K562 (cell line): ENCODE measurements at regions not wholly inside any gene's neighbourhood (a gene's known extent, or its start where the extent isn't known, plus 50 kb on each side); places are given as distances from the start of the nearest gene placed in this dataset.

Source experiments
- ATAC-seq: fragments of 200-7000 bp; cut with Tn5 transposase; 3 replicates; pipeline ENCODE4 v1.9.1; 2020; ENCODE audit warnings: moderate library complexity
- BruUV-seq: library from RNA; stranded (reverse); fragments of 400-500 nt; replicated peaks from 2 replicates; lab custom pipeline; 2021; lab: Mats Ljungman, UMichigan
- CTCF ChIA-PET: fragments of 300-600 bp; formaldehyde crosslinking; extraction: SDS; loops from one replicate; lab custom pipeline; 2021; ENCODE audit warnings: low intra/inter-chr PET ratio; lab: Yijun Ruan, JAX
- POLR2A ChIA-PET: fragments of 300-600, 350-650 bp; sonication (Branson Sonifier 250); formaldehyde crosslinking; extraction: SDS; loops from one replicate; lab custom pipeline; 2021; ENCODE audit warnings: antibody characterized with exemption, inconsistent platforms; lab: Yijun Ruan, JAX
- DNase-seq, 4 experiments: peaks; one replicate each; pipeline versions ENCODE4 v3.0.0 to v3.0.0-alpha.2; 2011 to 2018; ENCODE audit warnings: low spot score in 3 of 4, mixed read lengths in 3 of 4; ENCODE audit errors: extremely low read depth in 1 of 4
- FAIRE-seq: peaks from 2 replicates; lab custom pipeline; 2011; peaks lifted over from hg19 to GRCh38; lab: Jason Lieb, UNC
- H2AFZ ChIP-seq: 2 replicates; pipeline ENCODE4 v1.6.0; 2011; ENCODE audit warnings: low read depth, low read length, control low read depth, inconsistent platforms
- H3K27ac ChIP-seq: fragments of 200-600 bp; 3 replicates; pipeline ENCODE4 v1.8.0; 2011; ENCODE audit warnings: low read depth, mild to moderate bottlenecking, control low read depth, inconsistent platforms, low read length, moderate library complexity, mixed read lengths; ENCODE audit errors: extremely low read depth
- H3K27me3 ChIP-seq, 2 experiments: fragments of 300-600 bp in 1 of 2; 2 replicates in 1 of 2; 3 replicates in 1 of 2; pipeline versions ENCODE4 v1.6.0 to v1.8.0; 2011; ENCODE audit warnings: inconsistent platforms in 2 of 2, low read length in 2 of 2, mild to moderate bottlenecking in 1 of 2, mixed read lengths in 1 of 2, moderate library complexity in 1 of 2; ENCODE audit not compliant: control insufficient read depth in 2 of 2, insufficient read depth in 2 of 2
- H3K36me3 ChIP-seq: fragments of 300-600 bp; 3 replicates; pipeline ENCODE4 v1.8.0; 2011; ENCODE audit warnings: mild to moderate bottlenecking, low read length, inconsistent platforms; ENCODE audit not compliant: control insufficient read depth, insufficient read depth
- H3K4me1 ChIP-seq, 2 experiments: fragments of 200-600 bp in 1 of 2; replicated peaks in 1 of 2; 2 replicates in 1 of 2; 3 replicates in 1 of 2; pipeline versions ENCODE4 v1.5.1 to v1.8.0; 2011; ENCODE audit warnings: inconsistent platforms in 2 of 2, low read length in 2 of 2, mild to moderate bottlenecking in 1 of 2, mixed read lengths in 1 of 2, moderate library complexity in 1 of 2; ENCODE audit not compliant: control insufficient read depth in 2 of 2, insufficient read depth in 2 of 2
- H3K4me2 ChIP-seq: 2 replicates; pipeline ENCODE4 v1.6.1; 2011; ENCODE audit warnings: low read length, control low read depth, inconsistent platforms, mixed read lengths; ENCODE audit not compliant: insufficient read depth
- H3K4me3 ChIP-seq: fragments of 200-600 bp; sonication (generic), shearing (Covaris generic); 2 replicates; pipeline ENCODE4 v1.5.1; 2016; ENCODE audit warnings: control low read depth, inconsistent platforms
- H3K79me2 ChIP-seq: fragments of 200-600 bp; 3 replicates; pipeline ENCODE4 v1.8.0; 2011; ENCODE audit warnings: low read length, inconsistent platforms; ENCODE audit not compliant: control insufficient read depth, insufficient read depth
- H3K9ac ChIP-seq, 2 experiments: 2 replicates each; pipeline versions ENCODE4 v1.6.0 to v1.6.1; 2011; ENCODE audit warnings: low read depth in 2 of 2, low read length in 2 of 2, control low read depth in 1 of 2, inconsistent platforms in 1 of 2, mild to moderate bottlenecking in 1 of 2, mixed read lengths in 1 of 2; ENCODE audit not compliant: insufficient read depth in 1 of 2
- H3K9me1 ChIP-seq: one replicate; pipeline ENCODE4 v1.6.0; 2011; ENCODE audit warnings: inconsistent platforms, mild to moderate bottlenecking, low read length, moderate library complexity; ENCODE audit not compliant: control insufficient read depth, insufficient read depth
- H3K9me3 ChIP-seq: replicated peaks from 2 replicates; pipeline ENCODE4 v1.5.1; 2011; ENCODE audit warnings: low read depth, low read length, inconsistent platforms; ENCODE audit not compliant: control insufficient read depth, insufficient read depth
- H4K20me1 ChIP-seq: replicated peaks from 2 replicates; pipeline ENCODE4 v1.6.1; 2011; ENCODE audit warnings: low read length, inconsistent platforms, mixed read lengths; ENCODE audit not compliant: control insufficient read depth, insufficient read depth
- ELF4 ChIP-seq: fragments of 450-650 bp; formaldehyde crosslinking; IDR thresholded peaks from 2 replicates; pipeline ENCODE4 v1.4.0; 2022; ENCODE audit warnings: missing genetic modification characterization
- JUNB ChIP-seq: fragments of 450-650 bp; formaldehyde crosslinking; conservative IDR thresholded peaks from 2 replicates; pipeline ENCODE4 v1.4.0; 2020; ENCODE audit warnings: mild to moderate bottlenecking
- MEF2A ChIP-seq: IDR thresholded peaks from 2 replicates; pipeline ENCODE4 v1.6.1; 2011; ENCODE audit warnings: low read depth, mild to moderate bottlenecking, low read length, moderate library complexity; ENCODE audit not compliant: control insufficient read depth
- MYC ChIP-seq, 2 experiments: fragments of 250-450 bp in 1 of 2; sonication (Bioruptor Pico) in 1 of 2; IDR thresholded peaks; 2 replicates each; pipeline versions ENCODE4 v1.5.1 to v1.6.1; 2012 to 2021; ENCODE audit warnings: low read depth in 2 of 2, borderline replicate concordance in 1 of 2, improper control_type of control experiment in 1 of 2, low read length in 1 of 2, mild to moderate bottlenecking in 1 of 2, moderate library complexity in 1 of 2
- MYNN ChIP-seq, 2 experiments: sonication (generic); formaldehyde crosslinking in 1 of 2; IDR thresholded peaks; 2 replicates each; pipeline versions ENCODE4 v1.5.0 to v1.6.1; 2016 to 2020; ENCODE audit warnings: antibody characterized with exemption in 1 of 2, missing genetic modification reagents in 1 of 2
- POLR2G ChIP-seq: fragments of 200-400 bp; formaldehyde crosslinking; IDR thresholded peaks from 2 replicates; pipeline ENCODE4 v1.6.1; 2017; ENCODE audit warnings: low read depth, mild to moderate bottlenecking, antibody characterized with exemption, low read length, moderate library complexity
- RAD51 ChIP-seq: fragments of 450-650 bp; IDR thresholded peaks from 2 replicates; pipeline ENCODE4 v1.7.1; 2016; ENCODE audit warnings: low read depth, mild to moderate bottlenecking, borderline replicate concordance
- TCF7L2 ChIP-seq: fragments of 150-350 bp; IDR thresholded peaks from 2 replicates; pipeline ENCODE4 v1.6.1; 2016; ENCODE audit warnings: low read depth, mild to moderate bottlenecking, low read length, moderate library complexity
- ZFPM2 ChIP-seq: fragments of 250-450 bp; sonication (Bioruptor Pico); IDR thresholded peaks from 2 replicates; pipeline ENCODE4 v1.5.1; 2022; ENCODE audit warnings: mild to moderate bottlenecking
- ZFX ChIP-seq: sonication (generic); formaldehyde crosslinking; IDR thresholded peaks from 2 replicates; pipeline ENCODE4 v1.8.0; 2022; ENCODE audit warnings: mild to moderate bottlenecking, missing genetic modification reagents, moderate library complexity
- ZNF696 ChIP-seq: fragments of 250-450 bp; sonication (Bioruptor Pico); conservative IDR thresholded peaks from 2 replicates; pipeline ENCODE4 v1.4.0; 2020; ENCODE audit warnings: mild to moderate bottlenecking, moderate library complexity
- WGBS: fragments of 100-300 bp; shearing (Covaris generic); methylation state at CpG from one replicate; pipeline ENCODE4 v1.1.6; 2016; ENCODE audit warnings: low coverage, mixed read lengths; ENCODE audit not compliant: insufficient coverage; ENCODE audit errors: missing lambda C conversion rate; 5-methylcytosine and 5-hydroxymethylcytosine counted together
- in situ Hi-C: fragments of 300-500 bp; cut with MboI; formaldehyde crosslinking; loops from 4 replicates; pipeline ENCODE4 v1.15.0; 2018; ENCODE audit warnings: inconsistent platforms, mixed read lengths
- intact Hi-C: fragments of 100-400 bp; cut with micrococcal nuclease; formaldehyde crosslinking; loops from 2 replicates; pipeline ENCODE4 v1.14.2; 2022
- TF ChIP-seq, protein P1 (sequence below), 2 experiments: fragments of 450-650 bp in 1 of 2; IDR thresholded peaks; 2 replicates each; pipeline ENCODE4 v1.6.1; 2011 to 2017; ENCODE audit warnings: low read depth in 2 of 2, antibody characterized with exemption in 1 of 2, borderline replicate concordance in 1 of 2, low read length in 1 of 2, mild to moderate bottlenecking in 1 of 2, mixed read lengths in 1 of 2; ENCODE audit not compliant: control insufficient read depth in 1 of 2
- TF ChIP-seq, protein P2 (sequence below): fragments of 250-450 bp; sonication (Bioruptor Pico); IDR thresholded peaks from 2 replicates; pipeline ENCODE4 v1.6.1; 2021; ENCODE audit warnings: mild to moderate bottlenecking
- TF ChIP-seq, protein P3 (sequence below): fragments of 250-450 bp; sonication (Bioruptor Pico); IDR thresholded peaks from 2 replicates; pipeline ENCODE4 v1.5.0; 2021; ENCODE audit warnings: mild to moderate bottlenecking, borderline replicate concordance

DNA sequence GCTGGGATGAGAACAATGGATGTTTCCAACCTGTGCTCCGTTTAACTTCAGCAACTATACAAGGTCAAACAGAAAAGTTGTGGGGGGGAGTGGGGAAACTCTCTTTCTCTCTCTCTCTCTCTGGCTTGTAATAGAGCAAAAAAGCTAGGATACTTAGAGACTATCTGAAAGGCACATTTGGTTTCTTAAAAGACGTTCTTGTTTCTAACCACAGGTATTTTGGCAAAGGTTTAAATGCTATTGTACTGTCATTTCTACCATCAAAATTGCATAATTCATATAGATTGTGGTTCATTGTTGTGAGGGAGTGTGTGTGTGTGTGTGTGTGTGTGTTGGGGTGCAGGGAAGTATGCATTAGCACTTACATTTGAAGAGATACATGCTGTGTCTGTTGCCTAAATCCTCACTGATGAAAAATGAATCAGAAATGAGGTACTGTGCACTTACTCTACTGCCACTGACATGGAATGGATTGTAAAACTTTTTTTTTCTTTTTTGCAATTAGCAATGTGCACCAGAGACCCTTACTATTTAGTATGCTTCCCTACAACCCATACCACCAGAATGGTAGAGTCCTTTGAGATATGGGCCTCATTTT lies 841.0 kb upstream of the PIK3C3 start:
- Histone ChIP-seq H3K4me2 (no peak overlapping the region), H3K79me2 (no peaks in the 10 kb centered on the region)
- 0% methylated on average over 2 of the region's 2 CpGs for WGBS

More for the DNA sequence above, 841.0 kb upstream of the PIK3C3 start:
- no TSS peak for BruUV-seq
- H3K9me1 ChIP-seq = no peaks in the 10 kb centered on the region
- H2AFZ ChIP-seq = no peak overlapping the region
- H3K27ac ChIP-seq = no peak overlapping the region
- peaks cover 4% of the 10 kb centered on the region; the same call in 1 of the 2 replicates for H3K9me3 ChIP-seq
- no peaks in the 10 kb centered on the region for H3K27me3 ChIP-seq
- FAIRE-seq = no peak
- in situ Hi-C loops = no loop called here
- intact Hi-C loops = no loop called here
- no peaks in the 10 kb centered on the region for H3K36me3 ChIP-seq
- CTCF ChIA-PET = no interaction called here
- H3K4me3 ChIP-seq = no peak overlapping the region
- no peaks in the 10 kb centered on the region for H4K20me1 ChIP-seq
- POLR2A ChIA-PET = no interaction called here
- no peak for DNase-seq
- H3K4me1 ChIP-seq = no peaks in the 10 kb centered on the region
- no peak overlapping the region for H3K9ac ChIP-seq
- TF ChIP-seq POLR2G (no peak), ZFPM2 (CRISPR knock-in tag) (no peak), ZNF696 (CRISPR knock-in tag) (no peak), RAD51 (no peak), JUNB (CRISPR knock-in tag) (no peak), ELF4 (CRISPR knock-in tag) (no peak), MYNN (IDR thresholded peaks at IDR 0.05) (no peak), MYNN (CRISPR knock-in tag; IDR thresholded peaks at IDR 0.05) (no peak), MEF2A (no peak), MYC (IDR thresholded peaks at IDR 0.05; ENCODE audit: low read depth, low read length) (no peak), MYC (CRISPR knock-in tag; IDR thresholded peaks at IDR 0.05; ENCODE audit: borderline replicate concordance, low read depth) (no peak), TCF7L2 (no peak), ZFX (CRISPR knock-in tag) (no peak)
- TF ChIP-seq, protein P1, sequence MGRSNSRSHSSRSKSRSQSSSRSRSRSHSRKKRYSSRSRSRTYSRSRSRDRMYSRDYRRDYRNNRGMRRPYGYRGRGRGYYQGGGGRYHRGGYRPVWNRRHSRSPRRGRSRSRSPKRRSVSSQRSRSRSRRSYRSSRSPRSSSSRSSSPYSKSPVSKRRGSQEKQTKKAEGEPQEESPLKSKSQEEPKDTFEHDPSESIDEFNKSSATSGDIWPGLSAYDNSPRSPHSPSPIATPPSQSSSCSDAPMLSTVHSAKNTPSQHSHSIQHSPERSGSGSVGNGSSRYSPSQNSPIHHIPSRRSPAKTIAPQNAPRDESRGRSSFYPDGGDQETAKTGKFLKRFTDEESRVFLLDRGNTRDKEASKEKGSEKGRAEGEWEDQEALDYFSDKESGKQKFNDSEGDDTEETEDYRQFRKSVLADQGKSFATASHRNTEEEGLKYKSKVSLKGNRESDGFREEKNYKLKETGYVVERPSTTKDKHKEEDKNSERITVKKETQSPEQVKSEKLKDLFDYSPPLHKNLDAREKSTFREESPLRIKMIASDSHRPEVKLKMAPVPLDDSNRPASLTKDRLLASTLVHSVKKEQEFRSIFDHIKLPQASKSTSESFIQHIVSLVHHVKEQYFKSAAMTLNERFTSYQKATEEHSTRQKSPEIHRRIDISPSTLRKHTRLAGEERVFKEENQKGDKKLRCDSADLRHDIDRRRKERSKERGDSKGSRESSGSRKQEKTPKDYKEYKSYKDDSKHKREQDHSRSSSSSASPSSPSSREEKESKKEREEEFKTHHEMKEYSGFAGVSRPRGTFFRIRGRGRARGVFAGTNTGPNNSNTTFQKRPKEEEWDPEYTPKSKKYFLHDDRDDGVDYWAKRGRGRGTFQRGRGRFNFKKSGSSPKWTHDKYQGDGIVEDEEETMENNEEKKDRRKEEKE (IDR thresholded peaks at IDR 0.05; ENCODE audit: borderline replicate concordance in 1 of 2, control insufficient read depth in 1 of 2, low read depth in 2 of 2, low read length in 1 of 2) = no peak
- TF ChIP-seq, protein P2, sequence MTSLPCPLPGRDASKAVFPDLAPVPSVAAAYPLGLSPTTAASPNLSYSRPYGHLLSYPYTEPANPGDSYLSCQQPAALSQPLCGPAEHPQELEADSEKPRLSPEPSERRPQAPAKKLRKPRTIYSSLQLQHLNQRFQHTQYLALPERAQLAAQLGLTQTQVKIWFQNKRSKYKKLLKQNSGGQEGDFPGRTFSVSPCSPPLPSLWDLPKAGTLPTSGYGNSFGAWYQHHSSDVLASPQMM = no peak
- TF ChIP-seq, protein P3, sequence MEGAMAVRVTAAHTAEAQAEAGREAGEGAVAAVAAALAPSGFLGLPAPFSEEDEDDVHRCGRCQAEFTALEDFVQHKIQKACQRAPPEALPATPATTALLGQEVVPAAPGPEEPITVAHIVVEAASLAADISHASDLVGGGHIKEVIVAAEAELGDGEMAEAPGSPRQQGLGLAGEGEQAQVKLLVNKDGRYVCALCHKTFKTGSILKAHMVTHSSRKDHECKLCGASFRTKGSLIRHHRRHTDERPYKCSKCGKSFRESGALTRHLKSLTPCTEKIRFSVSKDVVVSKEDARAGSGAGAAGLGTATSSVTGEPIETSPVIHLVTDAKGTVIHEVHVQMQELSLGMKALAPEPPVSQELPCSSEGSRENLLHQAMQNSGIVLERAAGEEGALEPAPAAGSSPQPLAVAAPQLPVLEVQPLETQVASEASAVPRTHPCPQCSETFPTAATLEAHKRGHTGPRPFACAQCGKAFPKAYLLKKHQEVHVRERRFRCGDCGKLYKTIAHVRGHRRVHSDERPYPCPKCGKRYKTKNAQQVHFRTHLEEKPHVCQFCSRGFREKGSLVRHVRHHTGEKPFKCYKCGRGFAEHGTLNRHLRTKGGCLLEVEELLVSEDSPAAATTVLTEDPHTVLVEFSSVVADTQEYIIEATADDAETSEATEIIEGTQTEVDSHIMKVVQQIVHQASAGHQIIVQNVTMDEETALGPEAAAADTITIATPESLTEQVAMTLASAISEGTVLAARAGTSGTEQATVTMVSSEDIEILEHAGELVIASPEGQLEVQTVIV (CRISPR knock-in tag) = no peak
- no peak for ATAC-seq
